GM23248 (cell line): ENCODE measurements at regions not wholly inside any gene's neighbourhood (a gene's known extent, or its start where the extent isn't known, plus 50 kb on each side); places are given as distances from the start of the nearest gene placed in this dataset.

ENCODE experiments used
- DNase-seq: peaks from one replicate; pipeline ENCODE4 v3.0.0-alpha.2; 2015
- H2AFZ ChIP-seq: fragments of 200-600 bp; sonication (generic); 2 replicates; pipeline ENCODE4 v1.6.1; 2016; ENCODE audit warnings: antibody characterized with exemption
- H3F3A ChIP-seq: fragments of 200-600 bp; sonication (generic); 2 replicates; pipeline ENCODE4 v1.6.1; 2016; ENCODE audit warnings: mild to moderate bottlenecking, antibody characterized with exemption, mixed run types; ENCODE audit not compliant: insufficient read depth
- H3K27ac ChIP-seq: fragments of 200-600 bp; sonication (generic); 2 replicates; pipeline ENCODE4 v1.5.1; 2016; ENCODE audit warnings: mild to moderate bottlenecking
- H3K27me3 ChIP-seq: fragments of 200-600 bp; sonication (generic); replicated peaks from 2 replicates; pipeline ENCODE4 v1.6.1; 2016; ENCODE audit warnings: mild to moderate bottlenecking; ENCODE audit not compliant: insufficient read depth
- H3K36me3 ChIP-seq: fragments of 200-600 bp; sonication (generic); 2 replicates; pipeline ENCODE4 v1.6.1; 2016; ENCODE audit warnings: low read depth, mild to moderate bottlenecking
- H3K4me1 ChIP-seq: fragments of 200-600 bp; sonication (generic); 2 replicates; pipeline ENCODE4 v1.6.1; 2016; ENCODE audit warnings: mild to moderate bottlenecking; ENCODE audit not compliant: insufficient read depth
- H3K4me2 ChIP-seq: fragments of 200-600 bp; sonication (generic); one replicate; pipeline ENCODE4 v1.6.1; 2016; ENCODE audit warnings: mild to moderate bottlenecking; ENCODE audit not compliant: unreplicated experiment
- H3K4me3 ChIP-seq: fragments of 200-600 bp; sonication (generic); 2 replicates; pipeline ENCODE4 v1.5.1; 2016; ENCODE audit warnings: mild to moderate bottlenecking
- H3K79me2 ChIP-seq: fragments of 200-600 bp; sonication (generic); 2 replicates; pipeline ENCODE4 v1.6.1; 2016; ENCODE audit warnings: mild to moderate bottlenecking; ENCODE audit not compliant: insufficient read depth
- H3K9ac ChIP-seq: fragments of 200-600 bp; sonication (generic); 2 replicates; pipeline ENCODE4 v1.6.1; 2016; ENCODE audit warnings: mild to moderate bottlenecking
- H3K9me2 ChIP-seq: fragments of 200-600 bp; sonication (generic); 2 replicates; pipeline ENCODE4 v1.6.1; 2016; ENCODE audit warnings: mixed run types, mild to moderate bottlenecking, moderate library complexity; ENCODE audit not compliant: insufficient read depth
- H3K9me3 ChIP-seq: fragments of 200-600 bp; sonication (generic); one replicate; pipeline ENCODE4 v1.6.1; 2017; ENCODE audit warnings: low read depth
- H4K20me1 ChIP-seq: fragments of 200-600 bp; sonication (generic); 2 replicates; pipeline ENCODE4 v1.6.0; 2016; ENCODE audit not compliant: insufficient read depth
- EZH2 ChIP-seq: fragments of 200-600 bp; sonication (generic); IDR thresholded peaks from 2 replicates; pipeline ENCODE4 v1.6.1; 2018; ENCODE audit warnings: antibody characterized with exemption, mild to moderate bottlenecking; ENCODE audit not compliant: insufficient read depth, poor library complexity, severe bottlenecking
- EZH2phosphoT487 ChIP-seq: fragments of 200-600 bp; sonication (generic); IDR thresholded peaks from 2 replicates; pipeline ENCODE4 v1.6.1; 2018; ENCODE audit warnings: antibody characterized with exemption, moderate library complexity, mild to moderate bottlenecking, low read depth; ENCODE audit not compliant: insufficient read depth
- WGBS, 2 experiments: methylation state at CpG; one replicate each; pipeline ENCODE4 v1.1.6; 2015 to 2017; ENCODE audit warnings: low lambda C conversion rate in 2 of 2, low coverage in 1 of 2; ENCODE audit errors: missing lambda C conversion rate in 2 of 2; 5-methylcytosine and 5-hydroxymethylcytosine counted together
- in situ Hi-C: fragments of 300-500 bp; cut with MboI; formaldehyde crosslinking; loops from 2 replicates; pipeline ENCODE4 v1.15.0; 2020

DNA sequence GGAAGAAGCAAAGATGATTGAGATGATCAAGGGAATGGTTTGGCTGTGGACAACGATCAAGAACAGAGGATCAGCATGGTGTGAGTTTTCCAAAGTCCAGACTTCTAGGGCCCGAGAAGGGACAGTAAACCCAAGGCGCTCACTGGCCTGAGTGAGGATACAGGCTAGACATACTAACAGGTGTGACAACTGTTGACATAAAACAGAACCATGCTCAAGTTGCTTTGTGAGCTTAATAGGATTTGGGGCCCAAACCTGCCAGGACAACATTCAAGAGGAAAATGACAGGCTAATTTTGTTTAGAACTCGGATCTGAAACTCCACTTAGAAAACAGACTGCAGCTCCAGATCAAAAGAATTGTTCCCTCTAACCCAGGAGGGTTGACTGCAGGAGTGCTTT, 68.1 kb upstream of the ACKR3 start:
- H3K27ac ChIP-seq, result no peak overlapping the region
- no peak overlapping the region for H3K4me2 ChIP-seq
- no peak for DNase-seq
- H3K4me3 ChIP-seq, result no peak overlapping the region
- TF ChIP-seq EZH2 (no peak), EZH2phosphoT487 (no peak)
- H3K27me3 ChIP-seq, result peaks cover 16% of the 10 kb centered on the region
- no peaks in the 10 kb centered on the region for H4K20me1 ChIP-seq
- peaks cover 4% of the 10 kb centered on the region; the same call in 1 of the 2 replicates for H3K4me1 ChIP-seq
- no peaks in the 10 kb centered on the region for H3K36me3 ChIP-seq
- no peaks in the 10 kb centered on the region for H3K79me2 ChIP-seq
- H3F3A ChIP-seq, result no peaks in the 10 kb centered on the region
- H3K9ac ChIP-seq, result no peak overlapping the region
- H3K9me3 ChIP-seq, result no peaks in the 10 kb centered on the region
- no peak overlapping the region for H2AFZ ChIP-seq
- no peaks in the 10 kb centered on the region for H3K9me2 ChIP-seq
- in situ Hi-C loops, result loop anchor here (25.0 kb wide), 1 partner anchor 536 kb away; no protein-coding TSS in a partner anchor
- WGBS, 2 experiments, result 75% methylated on average over 4 of the region's 4 CpGs

DNA sequence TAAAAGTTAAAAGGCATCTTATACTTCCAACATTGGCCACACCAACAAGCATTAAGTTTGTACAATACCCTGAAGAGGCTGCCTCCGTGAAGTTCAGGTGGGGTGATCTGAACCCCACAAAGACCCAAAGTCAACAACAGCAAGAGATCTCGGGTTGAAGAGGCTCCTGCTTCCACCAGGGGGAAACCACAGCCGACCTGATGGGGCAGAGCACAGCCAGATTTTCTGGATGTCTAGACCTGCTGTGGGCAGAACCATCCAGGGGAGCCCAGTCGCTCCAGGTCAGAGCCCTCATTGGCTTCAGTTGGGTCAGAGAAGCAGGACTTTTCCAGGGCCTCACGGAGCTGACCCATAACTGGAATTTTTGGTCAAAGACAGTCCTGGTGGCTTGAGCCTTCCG, 66.5 kb upstream of the ACKR3 start:
- Histone ChIP-seq H3K27ac (no peak overlapping the region), H3K9me2 (no peaks in the 10 kb centered on the region), H4K20me1 (no peaks in the 10 kb centered on the region), H3K4me3 (no peak overlapping the region), H3K4me2 (no peak overlapping the region), H3K9ac (no peak overlapping the region), H2AFZ (no peak overlapping the region), H3K27me3 (peaks cover 25% of the 10 kb centered on the region), H3F3A (no peaks in the 10 kb centered on the region), H3K79me2 (no peaks in the 10 kb centered on the region), H3K9me3 (no peaks in the 10 kb centered on the region), H3K36me3 (no peaks in the 10 kb centered on the region), H3K4me1 (peaks cover 4% of the 10 kb centered on the region; the same call in 1 of the 2 replicates)
- no peak for TF ChIP-seq EZH2phosphoT487
- TF ChIP-seq EZH2, result no peak
- DNase-seq, result peak; percentile 17
- WGBS, 2 experiments, result 66% methylated on average over 6 of the region's 6 CpGs
- in situ Hi-C loops, result loop anchor here (25.0 kb wide), 1 partner anchor 534 kb away; no protein-coding TSS in a partner anchor

- H3K4me3 ChIP-seq, result no peak overlapping the region
- WGBS, 2 experiments, result 58 to 63% methylated on average over 13 of the region's 13 CpGs
- H2AFZ ChIP-seq, result no peak overlapping the region
- in situ Hi-C loops, result loop anchor here (25.0 kb wide), 1 partner anchor 534 kb away; no protein-coding TSS in a partner anchor
- no peak overlapping the region for H3K27ac ChIP-seq
- no peaks in the 10 kb centered on the region for H3K9me2 ChIP-seq
- H3K27me3 ChIP-seq, result peaks cover 30% of the 10 kb centered on the region
- DNase-seq, result no peak
- H3K9ac ChIP-seq, result no peak overlapping the region
- no peaks in the 10 kb centered on the region for H4K20me1 ChIP-seq
- H3K4me2 ChIP-seq, result no peak overlapping the region
- TF ChIP-seq EZH2, result no peak
- no peak for TF ChIP-seq EZH2phosphoT487
- no peaks in the 10 kb centered on the region for H3F3A ChIP-seq
- no peaks in the 10 kb centered on the region for H3K9me3 ChIP-seq
- peaks cover 4% of the 10 kb centered on the region; the same call in 1 of the 2 replicates for H3K4me1 ChIP-seq
- no peaks in the 10 kb centered on the region for H3K79me2 ChIP-seq
- no peaks in the 10 kb centered on the region for H3K36me3 ChIP-seq
Observed at GRCh38 chr2:236503583-236503982, 66.0 kb upstream of the ACKR3 start.

DNA sequence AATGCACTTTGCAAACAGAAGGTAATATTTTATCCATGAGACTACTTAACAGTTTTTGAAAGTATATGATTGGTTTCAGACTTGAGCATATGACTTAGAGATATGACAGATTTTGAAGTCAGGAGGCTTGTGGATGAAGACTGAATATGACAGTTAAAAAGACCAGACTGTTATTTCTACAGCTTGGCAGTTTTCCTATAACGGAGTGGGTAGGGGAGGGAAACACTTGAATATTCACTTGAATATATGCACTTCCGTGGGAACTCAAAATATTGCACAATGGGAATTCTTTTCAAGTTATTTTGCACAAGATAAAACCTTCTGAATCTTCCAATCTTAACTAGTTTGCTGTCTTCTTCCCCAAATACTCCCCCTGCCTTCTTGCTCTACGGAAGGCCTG, 64.6 kb upstream of the ACKR3 start:
- Histone ChIP-seq H3F3A (no peaks in the 10 kb centered on the region), H3K4me2 (no peak overlapping the region), H3K27me3 (peaks cover 43% of the 10 kb centered on the region), H3K9ac (no peak overlapping the region), H4K20me1 (no peaks in the 10 kb centered on the region), H3K4me1 (no peaks in the 10 kb centered on the region), H3K79me2 (no peaks in the 10 kb centered on the region), H2AFZ (no peak overlapping the region), H3K36me3 (no peaks in the 10 kb centered on the region), H3K9me2 (no peaks in the 10 kb centered on the region), H3K9me3 (no peaks in the 10 kb centered on the region), H3K27ac (no peak overlapping the region), H3K4me3 (no peak overlapping the region)
- 67% methylated on average over 3 of the region's 3 CpGs for WGBS, 2 experiments
- DNase-seq, result no peak
- no peak for TF ChIP-seq EZH2
- no peak for TF ChIP-seq EZH2phosphoT487
- in situ Hi-C loops, result loop anchor here (25.0 kb wide), 1 partner anchor 532 kb away; no protein-coding TSS in a partner anchor

DNA sequence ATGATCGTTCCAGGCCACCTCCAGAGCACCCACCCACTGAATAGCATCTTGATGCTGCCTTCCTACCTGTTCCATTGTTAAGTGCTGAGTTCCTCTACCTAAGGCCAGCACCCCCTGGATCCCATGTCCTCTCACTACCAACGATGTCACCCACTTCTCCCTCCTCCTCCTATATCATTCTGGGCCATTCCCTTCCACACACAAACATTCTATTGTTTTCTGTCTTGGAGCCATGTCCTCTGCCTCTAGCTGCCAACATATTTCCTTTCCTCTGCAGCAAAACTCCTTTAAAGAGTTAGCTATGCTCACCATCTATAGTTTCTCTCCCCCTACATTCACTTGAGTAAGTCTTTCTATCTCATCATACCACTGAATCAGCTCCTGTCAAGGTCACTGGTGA, 64.0 kb upstream of the ACKR3 start:
- peaks cover 43% of the 10 kb centered on the region for H3K27me3 ChIP-seq
- no peak for DNase-seq
- no peak overlapping the region for H3K4me3 ChIP-seq
- H3K9ac ChIP-seq, result no peak overlapping the region
- TF ChIP-seq EZH2, result no peak
- TF ChIP-seq EZH2phosphoT487, result no peak
- H4K20me1 ChIP-seq, result no peaks in the 10 kb centered on the region
- no peaks in the 10 kb centered on the region for H3K4me1 ChIP-seq
- 52 to 53% methylated on average over 2 of the region's 2 CpGs for WGBS, 2 experiments
- H3K79me2 ChIP-seq, result no peaks in the 10 kb centered on the region
- H3F3A ChIP-seq, result no peaks in the 10 kb centered on the region
- H3K4me2 ChIP-seq, result no peak overlapping the region
- H3K36me3 ChIP-seq, result no peaks in the 10 kb centered on the region
- H3K9me2 ChIP-seq, result no peaks in the 10 kb centered on the region
- in situ Hi-C loops, result loop anchor here (25.0 kb wide), 1 partner anchor 532 kb away; no protein-coding TSS in a partner anchor
- H2AFZ ChIP-seq, result no peak overlapping the region
- no peak overlapping the region for H3K27ac ChIP-seq
- H3K9me3 ChIP-seq, result no peaks in the 10 kb centered on the region
